ENCODE measurements at regions not wholly inside any gene's neighbourhood (a gene's known extent, or its start where the extent isn't known, plus 50 kb on each side); places are given as distances from the start of the nearest gene placed in this dataset.

- TF ChIP-seq CTCF (IDR thresholded peaks at IDR 0.05), result no peak
Observed at GRCh38 chr9:23380821-23381220, 445.2 kb downstream of the ELAVL2 start.

DNA sequence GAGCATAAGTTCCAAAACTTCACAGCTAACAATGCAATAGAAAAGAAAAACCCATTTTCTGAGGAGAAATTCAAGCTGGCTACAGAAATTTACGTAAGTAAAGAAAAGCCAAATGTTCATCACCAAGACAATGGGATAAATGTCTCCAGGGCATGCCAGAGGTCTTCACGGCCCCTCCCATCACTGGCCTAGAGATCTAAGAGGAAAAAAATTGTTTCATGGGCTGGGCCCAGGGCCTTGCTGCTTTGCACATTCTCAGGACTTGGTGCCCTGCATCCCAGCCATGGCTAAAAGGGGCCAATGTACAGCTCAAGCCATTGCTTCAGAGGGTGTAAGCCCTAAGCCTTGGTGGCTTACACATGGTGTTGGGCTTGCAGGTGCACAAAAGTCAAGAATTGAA, 443.6 kb downstream of the ELAVL2 start:
- no peaks in the 10 kb centered on the region for H3K9me3 ChIP-seq
- intact Hi-C loops (cut with DNase I; ENCODE audit: low total_unique reads), result no loop called here
- no peak overlapping the region for H3K4me3 ChIP-seq
- no peak overlapping the region for H3K27ac ChIP-seq
- peaks cover 0 to 18% (median 0%) of the 10 kb centered on the region in 4 donors for H3K4me1 ChIP-seq
- no peaks in the 10 kb centered on the region for H3K27me3 ChIP-seq
- no peaks in the 10 kb centered on the region for H3K36me3 ChIP-seq
- no peak for DNase-seq
- no peak for TF ChIP-seq CTCF (IDR thresholded peaks at IDR 0.05)

More at GRCh38 chr9:23380821-23381220, 445.2 kb downstream of the ELAVL2 start:
- Histone ChIP-seq H3K9me3 (no peaks in the 10 kb centered on the region), H3K4me3 (no peak overlapping the region), H3K27me3 (no peaks in the 10 kb centered on the region), H3K36me3 (no peaks in the 10 kb centered on the region), H3K4me1 (peaks cover 0 to 18% (median 0%) of the 10 kb centered on the region in 4 donors), H3K27ac (no peak overlapping the region)
- DNase-seq, result no peak
- intact Hi-C loops (cut with DNase I; ENCODE audit: low total_unique reads), result no loop called here

GRCh38 chr9:23394189-23394588, 431.9 kb downstream of the ELAVL2 start:
- no peaks in the 10 kb centered on the region for H3K4me1 ChIP-seq
- H3K36me3 ChIP-seq, result no peaks in the 10 kb centered on the region
- no peaks in the 10 kb centered on the region for H3K27me3 ChIP-seq
- TF ChIP-seq CTCF (IDR thresholded peaks at IDR 0.05), result no peak
- H3K9me3 ChIP-seq, result no peaks in the 10 kb centered on the region
- no peak overlapping the region for H3K27ac ChIP-seq
- DNase-seq, result no peak
- intact Hi-C loops (cut with DNase I; ENCODE audit: low total_unique reads), result no loop called here
- no peak overlapping the region for H3K4me3 ChIP-seq

GRCh38 chr9:23408874-23409273, 417.2 kb downstream of the ELAVL2 start:
- no peak for TF ChIP-seq CTCF (IDR thresholded peaks at IDR 0.05)
- intact Hi-C loops (cut with DNase I; ENCODE audit: low total_unique reads), result no loop called here
- H3K27ac ChIP-seq, result no peak overlapping the region
- peaks cover 0 to 8% (median 0%) of the 10 kb centered on the region in 4 donors for H3K4me1 ChIP-seq
- no peaks in the 10 kb centered on the region for H3K27me3 ChIP-seq
- no peaks in the 10 kb centered on the region for H3K36me3 ChIP-seq
- H3K4me3 ChIP-seq, result no peak overlapping the region
- DNase-seq, result no peak
- H3K9me3 ChIP-seq, result no peaks in the 10 kb centered on the region

- no peak for TF ChIP-seq CTCF (IDR thresholded peaks at IDR 0.05)
- Histone ChIP-seq H3K9me3 (no peaks in the 10 kb centered on the region), H3K27ac (no peak overlapping the region), H3K4me1 (peaks cover 0 to 8% (median 0%) of the 10 kb centered on the region in 4 donors), H3K4me3 (no peak overlapping the region), H3K27me3 (no peaks in the 10 kb centered on the region), H3K36me3 (no peaks in the 10 kb centered on the region)
- intact Hi-C loops (cut with DNase I; ENCODE audit: low total_unique reads), result no loop called here
- no peak for DNase-seq
Observed at GRCh38 chr9:23412046-23412445, 414.0 kb downstream of the ELAVL2 start.

GRCh38 chr9:23412458-23412857, 413.6 kb downstream of the ELAVL2 start:
- Histone ChIP-seq H3K36me3 (no peaks in the 10 kb centered on the region), H3K27me3 (no peaks in the 10 kb centered on the region), H3K27ac (no peak overlapping the region), H3K4me1 (peaks cover 0 to 8% (median 0%) of the 10 kb centered on the region in 4 donors), H3K4me3 (no peak overlapping the region), H3K9me3 (no peaks in the 10 kb centered on the region)
- intact Hi-C loops (cut with DNase I; ENCODE audit: low total_unique reads), result no loop called here
- DNase-seq, result no peak
- TF ChIP-seq CTCF (IDR thresholded peaks at IDR 0.05), result no peak
